ENCODE measurements at regions not wholly inside any gene's neighbourhood (a gene's known extent, or its start where the extent isn't known, plus 50 kb on each side); places are given as distances from the start of the nearest gene placed in this dataset.

- no peak for TF ChIP-seq CHD7 (IDR thresholded peaks at IDR 0.05; ENCODE audit: insufficient replicate concordance, low read length)
- TF ChIP-seq TEAD4 (IDR thresholded peaks at IDR 0.05; ENCODE audit: low read depth, low read length) = peak; percentile 58; the same call in 1 of the 2 replicates
- no peak for TF ChIP-seq CEBPB (IDR thresholded peaks at IDR 0.05; ENCODE audit: low read depth, low read length)
Observed at GRCh38 chr3:111277226-111277625, 205.6 kb downstream of the NECTIN3 start (continued).

Data from H1 (cell line).